GM06990 (cell line): ENCODE measurements at regions not wholly inside any gene's neighbourhood (a gene's known extent, or its start where the extent isn't known, plus 50 kb on each side); places are given as distances from the start of the nearest gene placed in this dataset.
"Not testable (repeated sequence)": the region's sequence is repeated elsewhere in the genome, so short reads cannot be mapped to it uniquely, and the experiment has no call there.

Source experiments
- DNase-seq: peaks from one replicate; pipeline ENCODE4 v3.0.0-alpha.2; 2011; ENCODE audit not compliant: insufficient read length; ENCODE audit errors: extremely low read depth
- H3K27me3 ChIP-seq: replicated peaks from 2 replicates; pipeline ENCODE4 v1.6.0; 2011; ENCODE audit warnings: low read length; ENCODE audit not compliant: control insufficient read depth, insufficient read depth
- H3K36me3 ChIP-seq: 2 replicates; pipeline ENCODE4 v1.5.1; 2011; ENCODE audit warnings: low read length; ENCODE audit not compliant: control insufficient read depth, insufficient read depth
- H3K4me3 ChIP-seq: replicated peaks from 2 replicates; pipeline ENCODE4 v1.5.1; 2011; ENCODE audit warnings: low read depth, mild to moderate bottlenecking, control low read depth, low read length
- CTCF ChIP-seq: IDR thresholded peaks from 2 replicates; pipeline ENCODE4 v1.5.1; 2011; ENCODE audit warnings: low read length, control low read depth, mild to moderate bottlenecking, inconsistent platforms; ENCODE audit not compliant: insufficient read depth, poor library complexity, severe bottlenecking

GRCh38 chr4:72665171-72665968 is 96.3 kb upstream of the ADAMTS3 start:
- no peak for DNase-seq
- no peak for TF ChIP-seq CTCF
- no peak overlapping the region for H3K4me3 ChIP-seq
- H3K27me3 ChIP-seq, result no peaks in the 10 kb centered on the region
- no peaks in the 10 kb centered on the region for H3K36me3 ChIP-seq

GRCh38 chr4:72663828-72664227 is 94.8 kb upstream of the ADAMTS3 start:
- no peak for TF ChIP-seq CTCF
- DNase-seq, result no peak
- Histone ChIP-seq H3K36me3 (no peaks in the 10 kb centered on the region), H3K4me3 (no peak overlapping the region), H3K27me3 (no peaks in the 10 kb centered on the region)

GRCh38 chr4:72661830-72662229 is 92.8 kb upstream of the ADAMTS3 start:
- DNase-seq, result no peak
- H3K36me3 ChIP-seq, result no peaks in the 10 kb centered on the region
- H3K27me3 ChIP-seq, result no peaks in the 10 kb centered on the region
- H3K4me3 ChIP-seq, result no peak overlapping the region
- no peak for TF ChIP-seq CTCF

- DNase-seq, result no peak
- H3K4me3 ChIP-seq, result no peak overlapping the region
Observed at GRCh38 chr4:72641611-72642010, 72.6 kb upstream of the ADAMTS3 start.

GRCh38 chr4:72636866-72637265 is 67.8 kb upstream of the ADAMTS3 start:
- not testable (repeated sequence) for H3K36me3 ChIP-seq, H3K4me3 ChIP-seq, DNase-seq, H3K27me3 ChIP-seq

More at GRCh38 chr4:72641611-72642010, 72.6 kb upstream of the ADAMTS3 start:
- no peak for TF ChIP-seq CTCF
- Histone ChIP-seq H3K27me3 (no peaks in the 10 kb centered on the region), H3K36me3 (no peaks in the 10 kb centered on the region)

- not testable (repeated sequence) for DNase-seq, H3K4me3 ChIP-seq, H3K36me3 ChIP-seq, H3K27me3 ChIP-seq
Observed at GRCh38 chr4:72635931-72636330, 66.9 kb upstream of the ADAMTS3 start.

GRCh38 chr4:72632253-72632652 is 63.2 kb upstream of the ADAMTS3 start:
- not testable (repeated sequence) for H3K27me3 ChIP-seq, H3K36me3 ChIP-seq, DNase-seq, H3K4me3 ChIP-seq
